Esophagus squamous epithelium (tissue), 4 donors: ENCODE measurements at regions not wholly inside any gene's neighbourhood (a gene's known extent, or its start where the extent isn't known, plus 50 kb on each side); places are given as distances from the start of the nearest gene placed in this dataset.

Source experiments
- POLR2A ChIP-seq, 4 donors: fragments of 450-650 bp; IDR thresholded peaks; one replicate each; pipeline ENCODE4 v1.6.1; 2017; ENCODE audit warnings: antibody characterized with exemption in 4 of 4, mild to moderate bottlenecking in 4 of 4, moderate library complexity in 3 of 4
- TF ChIP-seq, protein P1 (sequence below), 6 experiments: fragments of 450-650 bp in 4 of 6; fragments of 200-600 bp in 2 of 6; sonication (generic) in 2 of 6; IDR thresholded peaks; one replicate each; pipeline ENCODE4 v1.5.1; 2016 to 2019; ENCODE audit warnings: antibody characterized with exemption in 6 of 6, mild to moderate bottlenecking in 4 of 6, moderate library complexity in 4 of 6

DNA sequence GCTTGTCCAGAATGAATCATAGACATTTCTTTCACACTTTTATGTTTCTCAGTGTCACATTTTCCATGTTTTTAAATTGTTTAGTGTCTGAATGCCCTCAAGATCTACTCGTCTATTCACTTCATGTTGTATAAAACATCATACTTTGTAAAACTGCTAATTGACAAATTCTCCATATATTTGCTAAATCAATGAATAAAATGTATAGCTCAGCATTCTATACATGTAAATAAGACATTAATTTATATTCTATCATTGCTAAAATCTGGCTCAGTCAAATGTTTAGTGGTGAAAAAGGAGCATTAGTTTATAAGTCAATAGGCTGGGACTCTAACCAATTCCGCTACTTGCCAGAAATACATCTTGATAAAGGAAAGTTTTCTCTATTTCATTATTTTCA lies 379.6 kb downstream of the NAF1 start:
- TF ChIP-seq POLR2A (IDR thresholded peaks at IDR 0.05), result no peak
- TF ChIP-seq, protein P1, sequence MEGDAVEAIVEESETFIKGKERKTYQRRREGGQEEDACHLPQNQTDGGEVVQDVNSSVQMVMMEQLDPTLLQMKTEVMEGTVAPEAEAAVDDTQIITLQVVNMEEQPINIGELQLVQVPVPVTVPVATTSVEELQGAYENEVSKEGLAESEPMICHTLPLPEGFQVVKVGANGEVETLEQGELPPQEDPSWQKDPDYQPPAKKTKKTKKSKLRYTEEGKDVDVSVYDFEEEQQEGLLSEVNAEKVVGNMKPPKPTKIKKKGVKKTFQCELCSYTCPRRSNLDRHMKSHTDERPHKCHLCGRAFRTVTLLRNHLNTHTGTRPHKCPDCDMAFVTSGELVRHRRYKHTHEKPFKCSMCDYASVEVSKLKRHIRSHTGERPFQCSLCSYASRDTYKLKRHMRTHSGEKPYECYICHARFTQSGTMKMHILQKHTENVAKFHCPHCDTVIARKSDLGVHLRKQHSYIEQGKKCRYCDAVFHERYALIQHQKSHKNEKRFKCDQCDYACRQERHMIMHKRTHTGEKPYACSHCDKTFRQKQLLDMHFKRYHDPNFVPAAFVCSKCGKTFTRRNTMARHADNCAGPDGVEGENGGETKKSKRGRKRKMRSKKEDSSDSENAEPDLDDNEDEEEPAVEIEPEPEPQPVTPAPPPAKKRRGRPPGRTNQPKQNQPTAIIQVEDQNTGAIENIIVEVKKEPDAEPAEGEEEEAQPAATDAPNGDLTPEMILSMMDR (IDR thresholded peaks at IDR 0.05), result no peak
